H1 (cell line): ENCODE measurements at regions not wholly inside any gene's neighbourhood (a gene's known extent, or its start where the extent isn't known, plus 50 kb on each side); places are given as distances from the start of the nearest gene placed in this dataset.

Experiments used
- CTCF ChIA-PET: fragments of 300-600 bp; sonication (Branson Sonifier 250); formaldehyde crosslinking; loops from one replicate; lab custom pipeline; 2021; ENCODE audit not compliant: partially characterized antibody; lab: Charles Lee
- POLR2A ChIA-PET: fragments of 300-600 bp; sonication (Branson Sonifier 250); formaldehyde crosslinking; loops from one replicate; lab custom pipeline; 2021; ENCODE audit warnings: inconsistent platforms; ENCODE audit not compliant: partially characterized antibody; lab: Charles Lee
- DNase-seq, 2 experiments: peaks; one replicate each; pipeline versions ENCODE4 v3.0.0 to v3.0.0-alpha.2; 2010 to 2022; ENCODE audit warnings: low spot score in 2 of 2, low read depth in 1 of 2, mixed read lengths in 1 of 2
- FAIRE-seq: peaks from 2 replicates; lab custom pipeline; 2011; peaks lifted over from hg19 to GRCh38; lab: Jason Lieb, UNC
- H2AFZ ChIP-seq: 2 replicates; pipeline ENCODE4 v1.8.1; 2012; ENCODE audit warnings: low read length, inconsistent platforms
- H2AK5ac ChIP-seq: 2 replicates; pipeline ENCODE4 v1.6.1; 2013; ENCODE audit warnings: low read depth, low read length
- H2BK120ac ChIP-seq: replicated peaks from 2 replicates; pipeline ENCODE3; 2013; ENCODE audit warnings: low read depth, low read length, inconsistent platforms
- H2BK12ac ChIP-seq: 2 replicates; pipeline ENCODE4 v1.6.1; 2013; ENCODE audit warnings: low read depth, low read length
- H2BK15ac ChIP-seq: 2 replicates; pipeline ENCODE4 v1.6.1; 2013; ENCODE audit warnings: low read length
- H2BK20ac ChIP-seq: 2 replicates; pipeline ENCODE4 v1.6.1; 2013; ENCODE audit warnings: low read length
- H2BK5ac ChIP-seq: 2 replicates; pipeline ENCODE4 v1.6.1; 2013; ENCODE audit warnings: low read depth, low read length
- H3K14ac ChIP-seq: 2 replicates; pipeline ENCODE4 v1.6.1; 2013; ENCODE audit warnings: inconsistent platforms; ENCODE audit not compliant: insufficient read length
- H3K18ac ChIP-seq: 2 replicates; pipeline ENCODE4 v1.6.1; 2013; ENCODE audit warnings: low read length; ENCODE audit errors: extremely low read depth
- H3K23ac ChIP-seq: 2 replicates; pipeline ENCODE4 v1.6.1; 2013; ENCODE audit warnings: inconsistent platforms; ENCODE audit not compliant: insufficient read length
- H3K23me2 ChIP-seq: 2 replicates; pipeline ENCODE4 v1.6.1; 2013; ENCODE audit warnings: low read depth, low read length
- H3K27ac ChIP-seq: 2 replicates; pipeline ENCODE4 v1.6.1; 2011; ENCODE audit warnings: low read depth, low read length, inconsistent platforms
- H3K27me3 ChIP-seq, 4 experiments: replicated peaks in 1 of 4; 1 replicate in 1 of 4; 2 replicates in 3 of 4; pipeline versions ENCODE4 v1.6.1 to v1.8.1; 2011 to 2013; ENCODE audit warnings: low read length in 3 of 4, mild to moderate bottlenecking in 3 of 4, inconsistent platforms in 2 of 4, mixed read lengths in 2 of 4, moderate library complexity in 1 of 4; ENCODE audit not compliant: control insufficient read depth in 3 of 4, insufficient read depth in 3 of 4; ENCODE audit errors: extremely low read depth in 1 of 4
- H3K36me3 ChIP-seq, 4 experiments: 2 replicates each; pipeline versions ENCODE4 v1.6.1 to v1.8.1; 2011 to 2013; ENCODE audit warnings: mild to moderate bottlenecking in 4 of 4, low read length in 3 of 4, moderate library complexity in 2 of 4, control low read depth in 1 of 4, inconsistent platforms in 1 of 4; ENCODE audit not compliant: insufficient read depth in 4 of 4, control insufficient read depth in 2 of 4
- H3K4ac ChIP-seq: replicated peaks from 2 replicates; pipeline ENCODE3; 2013; ENCODE audit warnings: low read length, low read depth, mixed read lengths, inconsistent platforms; ENCODE audit not compliant: insufficient read length
- H3K4me1 ChIP-seq, 4 experiments: replicated peaks in 1 of 4; 1 replicate in 1 of 4; 2 replicates in 3 of 4; pipeline versions ENCODE4 v1.6.1 to v1.8.1; 2011 to 2013; ENCODE audit warnings: low read length in 3 of 4, inconsistent platforms in 2 of 4, mixed read lengths in 1 of 4; ENCODE audit not compliant: insufficient read depth in 4 of 4, control insufficient read depth in 3 of 4
- H3K4me2 ChIP-seq, 2 experiments: 2 replicates each; pipeline versions ENCODE4 v1.6.1 to v1.8.1; 2011 to 2013; ENCODE audit warnings: low read depth in 2 of 2, low read length in 2 of 2, control low read depth in 1 of 2, inconsistent platforms in 1 of 2, mild to moderate bottlenecking in 1 of 2; ENCODE audit not compliant: insufficient read depth in 1 of 2
- H3K4me3 ChIP-seq, 4 experiments: fragments of 200-600, 300-600 bp in 1 of 4; sonication (generic), shearing (Covaris generic), sonication (Bioruptor Twin) in 1 of 4; 2 replicates each; pipeline versions ENCODE4 v1.5.1 to v1.8.1; 2011 to 2016; ENCODE audit warnings: low read length in 4 of 4, low read depth in 3 of 4, control low read depth in 2 of 4, inconsistent platforms in 2 of 4, mild to moderate bottlenecking in 2 of 4, mixed read lengths in 1 of 4, moderate library complexity in 1 of 4; ENCODE audit not compliant: insufficient read depth in 2 of 4; ENCODE audit errors: extremely low read depth in 1 of 4
- H3K56ac ChIP-seq: replicated peaks from 2 replicates; pipeline ENCODE3; 2013; ENCODE audit warnings: low read depth, mild to moderate bottlenecking, mixed read lengths, low read length, inconsistent platforms; ENCODE audit not compliant: insufficient read length
- H3K79me1 ChIP-seq: 2 replicates; pipeline ENCODE4 v1.6.1; 2013; ENCODE audit warnings: low read depth, low read length, control low read depth
- H3K79me2 ChIP-seq, 2 experiments: 2 replicates each; pipeline versions ENCODE4 v1.6.1 to v1.8.1; 2012 to 2013; ENCODE audit warnings: low read length in 2 of 2, mild to moderate bottlenecking in 2 of 2, inconsistent platforms in 1 of 2; ENCODE audit not compliant: insufficient read depth in 2 of 2, control insufficient read depth in 1 of 2
- H3K9ac ChIP-seq, 4 experiments: replicated peaks in 1 of 4; 1 replicate in 1 of 4; 2 replicates in 3 of 4; pipeline versions ENCODE4 v1.6.1 to v1.8.1; 2011 to 2013; ENCODE audit warnings: low read depth in 3 of 4, low read length in 3 of 4, control low read depth in 2 of 4, mild to moderate bottlenecking in 2 of 4, moderate library complexity in 2 of 4, inconsistent platforms in 1 of 4; ENCODE audit errors: extremely low read depth in 1 of 4
- H3K9me3 ChIP-seq, 2 experiments: 2 replicates each; pipeline versions ENCODE4 v1.6.1 to v1.8.1; 2012 to 2013; ENCODE audit warnings: mild to moderate bottlenecking in 2 of 2, moderate library complexity in 2 of 2, control low read depth in 1 of 2, inconsistent platforms in 1 of 2, low read depth in 1 of 2, low read length in 1 of 2, mixed read lengths in 1 of 2; ENCODE audit not compliant: insufficient read depth in 2 of 2
- H4K20me1 ChIP-seq, 2 experiments: replicated peaks in 1 of 2; 2 replicates each; pipeline versions ENCODE3 to v1.8.1; 2011 to 2013; ENCODE audit warnings: inconsistent platforms in 2 of 2, low read length in 2 of 2, mild to moderate bottlenecking in 1 of 2; ENCODE audit not compliant: insufficient read depth in 2 of 2, control insufficient read depth in 1 of 2
- H4K5ac ChIP-seq: 2 replicates; pipeline ENCODE4 v1.6.1; 2013; ENCODE audit warnings: low read length, low read depth, mixed read lengths, inconsistent platforms; ENCODE audit not compliant: insufficient read length
- H4K8ac ChIP-seq: 2 replicates; pipeline ENCODE4 v1.8.0; 2013; ENCODE audit warnings: mild to moderate bottlenecking, moderate library complexity, low read length, inconsistent platforms; ENCODE audit not compliant: insufficient read depth; ENCODE audit errors: extremely low read depth
- H4K91ac ChIP-seq: replicated peaks from 2 replicates; pipeline ENCODE3; 2013; ENCODE audit warnings: low read length, mixed read lengths, inconsistent platforms; ENCODE audit not compliant: insufficient read length
- BRCA1 ChIP-seq: IDR thresholded peaks from 2 replicates; pipeline ENCODE4 v1.6.1; 2012; ENCODE audit warnings: low read depth, low read length, improper control_type of control experiment
- CHD2 ChIP-seq: IDR thresholded peaks from 2 replicates; pipeline ENCODE4 v1.6.1; 2012; ENCODE audit warnings: low read length, improper control_type of control experiment
- EGR1 ChIP-seq: IDR thresholded peaks from 2 replicates; pipeline ENCODE4 v1.6.1; 2011; ENCODE audit warnings: low read depth, low read length, borderline replicate concordance
- EP300 ChIP-seq, 2 experiments: IDR thresholded peaks; 1 replicate in 1 of 2; 2 replicates in 1 of 2; pipeline ENCODE4 v1.6.1; 2011 to 2012; ENCODE audit warnings: low read depth in 2 of 2, low read length in 2 of 2, mild to moderate bottlenecking in 2 of 2, borderline replicate concordance in 1 of 2, inconsistent platforms in 1 of 2, moderate library complexity in 1 of 2
- KDM4A ChIP-seq: IDR thresholded peaks from one replicate; pipeline ENCODE4 v1.7.1; 2012; ENCODE audit warnings: low read depth, mild to moderate bottlenecking, moderate library complexity, low read length, inconsistent platforms; ENCODE audit not compliant: severe bottlenecking
- POLR2A ChIP-seq, 2 experiments: IDR thresholded peaks; 1 replicate in 1 of 2; 2 replicates in 1 of 2; pipeline ENCODE4 v1.6.1; 2011; ENCODE audit warnings: low read depth in 2 of 2, low read length in 2 of 2, mild to moderate bottlenecking in 2 of 2; ENCODE audit errors: control extremely low read depth in 1 of 2
- SIX5 ChIP-seq: IDR thresholded peaks from 2 replicates; pipeline ENCODE4 v1.6.1; 2011; ENCODE audit warnings: mild to moderate bottlenecking, low read depth, low read length
- SP4 ChIP-seq: IDR thresholded peaks from 2 replicates; pipeline ENCODE4 v1.6.1; 2012; ENCODE audit warnings: low read length, inconsistent platforms
- TCF12 ChIP-seq: IDR thresholded peaks from 2 replicates; pipeline ENCODE4 v1.6.1; 2011; ENCODE audit warnings: low read depth, mild to moderate bottlenecking, low read length
- WGBS, 2 experiments: shearing (Covaris generic) in 1 of 2; methylation state at CpG; one replicate each; pipeline versions ENCODE4 v1.1.6 to v1.1.7; 2013 to 2015; ENCODE audit warnings: low lambda C conversion rate in 2 of 2, mixed read lengths in 2 of 2, inconsistent platforms in 1 of 2, low coverage in 1 of 2, missing lambda C conversion rate in 1 of 2; ENCODE audit not compliant: insufficient replicate concordance in 2 of 2, insufficient coverage in 1 of 2, insufficient read length in 1 of 2; ENCODE audit errors: extremely low coverage in 1 of 2, missing lambda C conversion rate in 1 of 2; 5-methylcytosine and 5-hydroxymethylcytosine counted together

DNA sequence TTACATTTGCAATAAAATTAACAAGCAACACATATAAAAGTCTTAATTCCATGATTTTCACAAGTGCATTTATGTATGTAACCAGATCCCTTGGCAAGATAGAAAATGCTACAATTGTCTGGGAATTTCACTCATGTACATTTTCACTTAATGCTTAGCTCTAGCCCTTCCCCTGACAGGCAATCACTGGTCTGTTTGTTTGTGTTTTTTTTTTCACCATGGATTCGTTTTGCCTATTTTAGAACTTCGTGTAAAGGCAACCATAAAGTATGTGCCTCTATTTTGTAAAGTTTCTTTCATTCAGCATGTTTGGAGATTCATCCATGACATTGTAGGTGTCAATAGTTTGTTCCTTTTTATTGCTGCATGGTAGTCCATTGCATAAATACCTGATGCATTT lies 260.9 kb upstream of the SLCO3A1 start:
- Histone ChIP-seq H3K56ac (no peak overlapping the region), H4K5ac (no peak overlapping the region), H3K23ac (no peak overlapping the region), H3K4me2 (no peak overlapping the region), H2AFZ (no peak overlapping the region), H2BK20ac (no peak overlapping the region), H3K9ac (no peak overlapping the region), H3K27ac (no peak overlapping the region), H2BK120ac (no peak overlapping the region), H3K4me1 (no peaks in the 10 kb centered on the region), H3K4me3 (no peak overlapping the region), H3K27me3 (no peaks in the 10 kb centered on the region), H3K9me3 (no peaks in the 10 kb centered on the region), H2BK5ac (no peak overlapping the region), H3K4ac (no peak overlapping the region), H3K36me3 (no peaks in the 10 kb centered on the region), H4K8ac (no peak overlapping the region), H2BK12ac (no peak overlapping the region), H3K79me2 (no peaks in the 10 kb centered on the region), H3K79me1 (no peaks in the 10 kb centered on the region), H4K91ac (no peak overlapping the region), H2BK15ac (no peak overlapping the region), H3K18ac (no peak overlapping the region), H2AK5ac (no peak overlapping the region), H3K14ac (no peak overlapping the region), H3K23me2 (no peaks in the 10 kb centered on the region), H4K20me1 (no peaks in the 10 kb centered on the region)
- FAIRE-seq (no peak), DNase-seq (no peak)
- ChIA-PET POLR2A (no interaction called here), CTCF (no interaction called here)
- 82% methylated on average over 2 of the region's 2 CpGs; no CpG with 5 or more reads in 1 of the 2 experiments for WGBS, 2 experiments
- TF ChIP-seq SP4, result no peak
- no peak for TF ChIP-seq BRCA1
- TF ChIP-seq POLR2A (IDR thresholded peaks at IDR 0.05; ENCODE audit: control extremely low read depth in 1 of 2, low read depth in 2 of 2, low read length in 2 of 2), result no peak
- no peak for TF ChIP-seq CHD2
- no peak for TF ChIP-seq KDM4A
- TF ChIP-seq EP300 (IDR thresholded peaks at IDR 0.05; ENCODE audit: borderline replicate concordance in 1 of 2, low read depth in 2 of 2, low read length in 2 of 2), result no peak
- no peak for TF ChIP-seq TCF12
- no peak for TF ChIP-seq SIX5
- TF ChIP-seq EGR1, result no peak
- TF ChIP-seq, all 59 proteins: peak for 0
